Transverse colon (tissue), 4 donors: ENCODE measurements at regions not wholly inside any gene's neighbourhood (a gene's known extent, or its start where the extent isn't known, plus 50 kb on each side); places are given as distances from the start of the nearest gene placed in this dataset.
A peak's percentile ranks its signal among the peaks of the same experiment; 100 is the strongest.

Experiments
- DNase-seq: peaks from one replicate; pipeline ENCODE4 v3.0.0-alpha.2; 2019
- H3K27ac ChIP-seq, 4 donors: fragments of 200-600 bp; sonication (generic); 2 replicates each; pipeline ENCODE4 v1.5.1; 2016 to 2018; ENCODE audit warnings: inconsistent platforms in 4 of 4
- H3K27me3 ChIP-seq: fragments of 200-600 bp; sonication (generic); 2 replicates; pipeline ENCODE4 v1.5.1; 2017; ENCODE audit warnings: inconsistent platforms
- H3K36me3 ChIP-seq, 4 donors: fragments of 200-600 bp; sonication (generic); 2 replicates each; pipeline ENCODE4 v1.5.1; 2017 to 2019; ENCODE audit warnings: inconsistent platforms in 4 of 4
- H3K4me1 ChIP-seq, 4 donors: fragments of 200-600 bp; sonication (generic); 2 replicates each; pipeline ENCODE4 v1.5.1; 2017 to 2020; ENCODE audit warnings: inconsistent platforms in 4 of 4
- H3K4me3 ChIP-seq, 4 donors: fragments of 200-600 bp; sonication (generic); 1 replicate in 1 of 4; 2 replicates in 3 of 4; pipeline versions ENCODE4 v1.5.1 to v1.6.1; 2017 to 2019; ENCODE audit warnings: inconsistent platforms in 4 of 4
- H3K9me3 ChIP-seq, 2 donors: fragments of 200-600 bp; sonication (generic); 2 replicates each; pipeline ENCODE4 v1.5.1; 2017 to 2019; ENCODE audit warnings: inconsistent platforms in 2 of 2
- CTCF ChIP-seq, 5 experiments: fragments of 200-600 bp in 3 of 5; fragments of 450-650 bp in 2 of 5; sonication (generic) in 3 of 5; IDR thresholded peaks; 1 replicate in 2 of 5; 2 replicates in 3 of 5; pipeline ENCODE4 v1.5.1; 2016 to 2017; ENCODE audit warnings: antibody characterized with exemption in 5 of 5, inconsistent platforms in 3 of 5, mild to moderate bottlenecking in 2 of 5, moderate library complexity in 1 of 5
- EP300 ChIP-seq: sonication (generic); formaldehyde crosslinking; IDR thresholded peaks from one replicate; pipeline ENCODE4 v1.6.1; 2017; ENCODE audit warnings: antibody characterized with exemption, low read depth
- POLR2A ChIP-seq: fragments of 450-650 bp; IDR thresholded peaks from one replicate; pipeline ENCODE4 v1.6.1; 2016; ENCODE audit warnings: antibody characterized with exemption, mild to moderate bottlenecking, moderate library complexity
- POLR2AphosphoS5 ChIP-seq, 3 donors: sonication (generic); formaldehyde crosslinking; IDR thresholded peaks; one replicate each; pipeline ENCODE4 v1.6.1; 2016; ENCODE audit warnings: antibody characterized with exemption in 3 of 3
- WGBS, 2 donors: methylation state at CpG; one replicate each; pipeline ENCODE4 v1.1.5; 2018; ENCODE audit warnings: low coverage in 1 of 2; 5-methylcytosine and 5-hydroxymethylcytosine counted together
- in situ Hi-C, 4 donors: fragments of 200-750 bp; cut with MboI; loops; one replicate each; pipeline versions ENCODE4 v1.15.0 to v1.15.1; 2017; ENCODE audit warnings: low sequenced_read_pairs in 3 of 4, low pct_ligation_motif_present in 1 of 4, low pct_unique_long_range_greater_than_20kb in 1 of 4
- intact Hi-C: fragments of 100-400 bp; cut with DNase I; formaldehyde crosslinking; loops from one replicate; pipeline ENCODE4 v1.15.1; 2023; ENCODE audit warnings: low total_unique reads

GRCh38 chr1:60281360-60281932 is 207.9 kb upstream of the C1orf87 start:
- in situ Hi-C loops (loop anchor here in 1 of 4 donors (25.0 kb wide), 1 partner anchor 756 kb away; no protein-coding TSS in a partner anchor), intact Hi-C loops (no loop called here)
- H3K27ac ChIP-seq = no peak overlapping the region
- no peak overlapping the region for H3K4me3 ChIP-seq
- H3K9me3 ChIP-seq = no peaks in the 10 kb centered on the region
- peak; percentile 55 for DNase-seq
- 0 to 9% methylated on average over 1 to 9 of the region's 9 CpGs for WGBS, 2 donors
- TF ChIP-seq POLR2AphosphoS5 (IDR thresholded peaks at IDR 0.05) (no peak), CTCF (IDR thresholded peaks at IDR 0.05) (peak; percentile 71 to 85 (median 81))
- no peaks in the 10 kb centered on the region for H3K36me3 ChIP-seq
- peaks cover 0 to 10% (median 0%) of the 10 kb centered on the region in 4 donors for H3K4me1 ChIP-seq
- H3K27me3 ChIP-seq = no peaks in the 10 kb centered on the region

- no peak for TF ChIP-seq POLR2AphosphoS5 (IDR thresholded peaks at IDR 0.05)
- no peak for TF ChIP-seq CTCF (IDR thresholded peaks at IDR 0.05)
- no peak for TF ChIP-seq POLR2A
- no peak for TF ChIP-seq EP300
- no peaks in the 10 kb centered on the region for H3K36me3 ChIP-seq
- in situ Hi-C loops = loop anchor here in 1 of 4 donors (25.0 kb wide), 1 partner anchor 756 kb away; no protein-coding TSS in a partner anchor
- peaks cover 0 to 10% (median 0%) of the 10 kb centered on the region in 4 donors for H3K4me1 ChIP-seq
- intact Hi-C loops = no loop called here
- H3K4me3 ChIP-seq = no peak overlapping the region
- no peak for DNase-seq
- WGBS, 2 donors = 70 to 77% methylated on average over 2 to 4 of the region's 4 CpGs
- H3K27me3 ChIP-seq = no peaks in the 10 kb centered on the region
- no peaks in the 10 kb centered on the region for H3K9me3 ChIP-seq
- H3K27ac ChIP-seq = no peak overlapping the region
Observed at GRCh38 chr1:60280819-60281218, 207.2 kb upstream of the C1orf87 start.

- DNase-seq = no peak
- H3K27ac ChIP-seq = no peak overlapping the region
- TF ChIP-seq POLR2AphosphoS5 (IDR thresholded peaks at IDR 0.05) = no peak
- TF ChIP-seq EP300 = no peak
- no peak for TF ChIP-seq CTCF (IDR thresholded peaks at IDR 0.05)
- TF ChIP-seq POLR2A = no peak
- H3K27me3 ChIP-seq = no peaks in the 10 kb centered on the region
- 30 to 64% methylated on average over 2 to 3 of the region's 3 CpGs for WGBS, 2 donors
- in situ Hi-C loops (loop anchor here in 1 of 4 donors (25.0 kb wide), 1 partner anchor 757 kb away; no protein-coding TSS in a partner anchor), intact Hi-C loops (no loop called here)
- peaks cover 0 to 10% (median 0%) of the 10 kb centered on the region in 4 donors for H3K4me1 ChIP-seq
- no peaks in the 10 kb centered on the region for H3K9me3 ChIP-seq
- H3K4me3 ChIP-seq = no peak overlapping the region
- H3K36me3 ChIP-seq = no peaks in the 10 kb centered on the region
Observed at GRCh38 chr1:60280256-60280655, 206.7 kb upstream of the C1orf87 start.

GRCh38 chr1:60279798-60280197 is 206.2 kb upstream of the C1orf87 start:
- intact Hi-C loops (no loop called here), in situ Hi-C loops (loop anchor here in 1 of 4 donors (25.0 kb wide), 1 partner anchor 758 kb away; no protein-coding TSS in a partner anchor)
- Histone ChIP-seq H3K4me3 (no peak overlapping the region), H3K36me3 (no peaks in the 10 kb centered on the region), H3K27me3 (no peaks in the 10 kb centered on the region), H3K9me3 (no peaks in the 10 kb centered on the region), H3K4me1 (peaks cover 0 to 11% (median 0%) of the 10 kb centered on the region in 4 donors), H3K27ac (no peak overlapping the region)
- no peak for DNase-seq
- TF ChIP-seq POLR2A = no peak

- no peak for DNase-seq
- in situ Hi-C loops (loop anchor here in 1 of 4 donors (25.0 kb wide), 1 partner anchor 760 kb away; no protein-coding TSS in a partner anchor), intact Hi-C loops (no loop called here)
Observed at GRCh38 chr1:60277269-60277668, 203.7 kb upstream of the C1orf87 start.

More at GRCh38 chr1:60277269-60277668, 203.7 kb upstream of the C1orf87 start:
- Histone ChIP-seq H3K36me3 (no peaks in the 10 kb centered on the region), H3K9me3 (no peaks in the 10 kb centered on the region), H3K27ac (no peak overlapping the region), H3K27me3 (no peaks in the 10 kb centered on the region), H3K4me3 (no peak overlapping the region), H3K4me1 (peaks cover 0 to 13% (median 0%) of the 10 kb centered on the region in 4 donors)
- TF ChIP-seq POLR2A (no peak), CTCF (IDR thresholded peaks at IDR 0.05) (no peak), POLR2AphosphoS5 (IDR thresholded peaks at IDR 0.05) (no peak), EP300 (no peak)
- WGBS, 2 donors = 29 to 43% methylated on average over 1 to 2 of the region's 2 CpGs
